ENCODE measurements at regions not wholly inside any gene's neighbourhood (a gene's known extent, or its start where the extent isn't known, plus 50 kb on each side); places are given as distances from the start of the nearest gene placed in this dataset.
A peak's percentile ranks its signal among the peaks of the same experiment; 100 is the strongest.

DNA sequence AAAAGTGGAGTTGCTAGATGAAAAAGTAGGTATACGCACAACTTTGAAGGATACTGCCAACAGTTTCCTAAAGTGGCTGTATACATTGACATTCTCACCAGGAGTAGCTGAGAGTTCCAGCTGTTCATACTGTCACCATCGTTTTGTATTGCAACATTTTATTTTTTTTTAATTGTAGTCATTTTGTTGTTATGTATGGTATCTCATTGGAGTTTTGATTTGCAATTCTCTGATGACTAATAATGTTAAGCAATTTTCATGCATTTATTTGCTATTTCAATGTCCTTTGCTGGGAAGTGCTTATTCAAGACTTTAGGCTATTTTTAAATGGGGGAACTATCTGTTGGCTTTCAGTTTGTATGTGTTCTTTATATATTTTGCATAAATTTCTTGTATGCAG is 185.1 kb upstream of the TGFBR2 start:
- peak; percentile 9 for DNase-seq
- in situ Hi-C loops (cut with HindIII; ENCODE audit: low pct_ligation_motif_present, low sequenced_read_pairs): no loop called here
- TF ChIP-seq, protein P1, sequence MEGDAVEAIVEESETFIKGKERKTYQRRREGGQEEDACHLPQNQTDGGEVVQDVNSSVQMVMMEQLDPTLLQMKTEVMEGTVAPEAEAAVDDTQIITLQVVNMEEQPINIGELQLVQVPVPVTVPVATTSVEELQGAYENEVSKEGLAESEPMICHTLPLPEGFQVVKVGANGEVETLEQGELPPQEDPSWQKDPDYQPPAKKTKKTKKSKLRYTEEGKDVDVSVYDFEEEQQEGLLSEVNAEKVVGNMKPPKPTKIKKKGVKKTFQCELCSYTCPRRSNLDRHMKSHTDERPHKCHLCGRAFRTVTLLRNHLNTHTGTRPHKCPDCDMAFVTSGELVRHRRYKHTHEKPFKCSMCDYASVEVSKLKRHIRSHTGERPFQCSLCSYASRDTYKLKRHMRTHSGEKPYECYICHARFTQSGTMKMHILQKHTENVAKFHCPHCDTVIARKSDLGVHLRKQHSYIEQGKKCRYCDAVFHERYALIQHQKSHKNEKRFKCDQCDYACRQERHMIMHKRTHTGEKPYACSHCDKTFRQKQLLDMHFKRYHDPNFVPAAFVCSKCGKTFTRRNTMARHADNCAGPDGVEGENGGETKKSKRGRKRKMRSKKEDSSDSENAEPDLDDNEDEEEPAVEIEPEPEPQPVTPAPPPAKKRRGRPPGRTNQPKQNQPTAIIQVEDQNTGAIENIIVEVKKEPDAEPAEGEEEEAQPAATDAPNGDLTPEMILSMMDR (IDR thresholded peaks at IDR 0.05; ENCODE audit: low read depth, low read length, missing control alignments): no peak

DNA sequence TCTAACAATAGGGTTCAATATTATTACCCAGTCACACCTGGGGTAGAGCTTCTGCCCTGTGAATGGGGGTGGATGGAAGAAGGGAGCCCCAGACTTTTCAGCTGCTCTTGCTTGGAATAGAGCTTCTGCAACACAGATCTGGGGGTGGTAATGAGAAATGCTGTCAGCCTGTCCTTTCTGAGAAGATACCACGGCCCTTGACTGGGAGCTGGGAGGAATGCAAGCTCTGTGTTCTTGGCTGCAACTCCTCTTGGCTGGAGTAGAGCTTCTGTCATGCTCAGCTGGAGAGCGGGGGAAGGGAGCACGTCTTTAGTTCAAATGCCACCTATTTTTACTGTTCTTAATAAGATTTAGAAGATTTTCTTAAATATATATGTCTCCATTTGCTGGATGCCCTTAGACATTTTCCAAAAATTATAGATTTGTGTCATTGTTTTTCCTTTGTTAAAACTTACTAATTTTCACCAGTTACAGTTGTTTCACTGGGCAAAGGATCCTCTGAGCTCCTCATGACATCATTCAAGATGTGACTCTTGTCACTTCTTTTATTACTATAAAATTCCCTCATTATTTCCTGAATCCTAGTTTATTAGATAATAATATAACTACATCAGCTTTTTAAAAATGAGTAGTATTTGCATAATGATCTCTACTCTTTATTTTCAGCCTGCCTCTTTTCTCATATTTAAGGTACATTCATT is 180.0 kb upstream of the TGFBR2 start:
- in situ Hi-C loops (cut with HindIII; ENCODE audit: low pct_ligation_motif_present, low sequenced_read_pairs): no loop called here
- Histone ChIP-seq H3K4me3 (ENCODE audit: low read depth, low read length) (no peak overlapping the region), H3K36me3 (replicated peaks) (no peaks in the 10 kb centered on the region), H3K27ac (no peak overlapping the region), H3K27me3 (replicated peaks) (no peaks in the 10 kb centered on the region)
- TF ChIP-seq, protein P1 (IDR thresholded peaks at IDR 0.05; ENCODE audit: low read depth, low read length, missing control alignments): no peak
- DNase-seq: peak; percentile 71

More for the DNA sequence above, 185.1 kb upstream of the TGFBR2 start:
- Histone ChIP-seq H3K27ac (no peak overlapping the region), H3K36me3 (replicated peaks) (no peaks in the 10 kb centered on the region), H3K27me3 (replicated peaks) (no peaks in the 10 kb centered on the region), H3K4me3 (ENCODE audit: low read depth, low read length) (no peak overlapping the region)

DNA sequence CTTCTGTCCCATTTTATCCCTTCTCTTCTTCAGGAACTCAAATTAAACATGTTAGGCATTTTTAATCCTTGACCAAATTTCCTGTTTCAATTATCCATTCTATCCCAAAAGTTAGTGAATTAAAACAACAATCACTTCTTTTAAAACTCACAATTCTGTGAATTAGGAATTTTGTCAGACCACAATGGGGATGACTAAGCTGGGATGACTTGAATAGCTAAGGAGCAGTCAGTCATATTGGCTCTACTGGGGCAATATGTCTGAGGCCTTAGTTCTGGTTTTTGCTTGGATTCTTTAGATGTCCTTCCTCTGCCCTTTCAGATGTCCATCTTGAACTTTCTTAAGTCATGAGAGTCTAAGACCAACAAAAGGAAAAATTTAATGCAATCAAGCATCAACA is 178.2 kb upstream of the TGFBR2 start:
- peak; percentile 48 for DNase-seq
- H3K27ac ChIP-seq: peak overlapping the region; percentile 58
- H3K4me3 ChIP-seq (ENCODE audit: low read depth, low read length): no peak overlapping the region
- TF ChIP-seq, protein P1 (IDR thresholded peaks at IDR 0.05; ENCODE audit: low read depth, low read length, missing control alignments): no peak
- H3K27me3 ChIP-seq (replicated peaks): no peaks in the 10 kb centered on the region
- in situ Hi-C loops (cut with HindIII; ENCODE audit: low pct_ligation_motif_present, low sequenced_read_pairs): no loop called here
- no peaks in the 10 kb centered on the region for H3K36me3 ChIP-seq (replicated peaks)

DNA sequence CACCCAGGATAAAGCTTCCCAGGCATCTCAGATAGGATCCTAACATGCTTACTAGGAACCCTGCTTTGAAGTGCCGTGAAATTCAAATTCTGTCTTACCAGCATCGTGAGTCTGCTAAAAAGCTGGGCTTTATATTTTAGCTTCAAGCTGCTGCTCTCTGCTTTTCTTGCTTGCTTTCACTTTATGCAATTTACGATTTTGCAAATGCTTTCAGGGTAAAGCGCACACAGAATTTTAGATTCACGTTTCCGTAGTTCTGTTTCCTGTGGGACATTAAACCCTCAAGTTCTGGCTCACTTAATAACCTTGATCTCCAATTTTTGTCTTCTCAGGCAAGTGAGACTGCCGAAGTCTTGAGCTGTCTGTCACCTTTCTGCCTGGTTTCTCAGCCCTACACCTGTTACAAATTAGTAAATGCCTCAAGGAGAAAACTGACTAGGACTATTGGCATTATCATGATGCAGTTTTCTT is 170.5 kb upstream of the TGFBR2 start:
- TF ChIP-seq, protein P1 (IDR thresholded peaks at IDR 0.05; ENCODE audit: low read depth, low read length, missing control alignments): no peak
- Histone ChIP-seq H3K27ac (no peak overlapping the region), H3K27me3 (replicated peaks) (no peaks in the 10 kb centered on the region), H3K4me3 (ENCODE audit: low read depth, low read length) (no peak overlapping the region), H3K36me3 (replicated peaks) (no peaks in the 10 kb centered on the region)
- in situ Hi-C loops (cut with HindIII; ENCODE audit: low pct_ligation_motif_present, low sequenced_read_pairs): no loop called here
- DNase-seq: no peak

DNA sequence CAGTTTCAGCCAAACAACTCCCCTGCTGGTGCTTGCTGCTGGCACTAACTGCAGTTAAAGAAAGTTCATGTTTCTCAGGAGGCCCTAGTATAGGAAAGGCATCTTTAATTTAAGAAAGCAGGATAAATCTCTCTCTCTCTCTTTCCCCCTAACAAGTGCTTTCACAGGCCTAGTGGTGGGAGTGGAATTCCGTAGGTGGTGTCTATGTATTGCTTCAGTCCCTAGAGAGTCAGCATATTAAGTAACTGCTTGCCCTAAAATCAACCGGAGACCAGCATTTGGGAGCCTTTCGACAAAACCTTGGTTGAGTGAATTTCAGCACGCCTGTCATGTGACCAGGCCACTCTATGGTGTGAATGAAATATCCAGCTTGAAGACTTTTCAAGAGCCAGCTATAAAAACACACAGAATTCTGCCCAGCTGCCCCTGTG is 169.2 kb upstream of the TGFBR2 start:
- in situ Hi-C loops (cut with HindIII; ENCODE audit: low pct_ligation_motif_present, low sequenced_read_pairs): no loop called here
- no peak overlapping the region for H3K4me3 ChIP-seq (ENCODE audit: low read depth, low read length)
- H3K27me3 ChIP-seq (replicated peaks): no peaks in the 10 kb centered on the region
- TF ChIP-seq, protein P1 (IDR thresholded peaks at IDR 0.05; ENCODE audit: low read depth, low read length, missing control alignments): no peak
- no peak overlapping the region for H3K27ac ChIP-seq
- DNase-seq: peak; percentile 47
- H3K36me3 ChIP-seq (replicated peaks): no peaks in the 10 kb centered on the region

DNA sequence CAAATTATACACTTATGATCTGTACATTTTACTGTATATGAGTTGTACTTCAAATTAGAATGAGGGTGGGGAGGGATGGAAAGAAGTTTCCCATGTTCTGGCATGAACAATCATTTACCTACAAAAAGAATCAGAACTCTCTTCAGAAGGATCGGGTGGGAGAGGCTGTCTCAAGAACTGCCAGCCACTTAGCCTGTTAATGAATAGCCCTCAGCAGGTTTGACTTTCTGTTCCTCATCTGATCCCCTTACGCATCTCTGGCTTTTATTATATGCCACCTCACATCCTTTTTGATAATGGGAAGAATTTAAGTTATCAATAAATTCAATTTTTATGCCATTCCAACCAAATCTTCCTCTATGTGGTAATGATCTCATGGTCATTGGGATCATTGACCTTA is 168.3 kb upstream of the TGFBR2 start:
- H3K27ac ChIP-seq: no peak overlapping the region

More for the DNA sequence above, 168.3 kb upstream of the TGFBR2 start:
- TF ChIP-seq, protein P1 (IDR thresholded peaks at IDR 0.05; ENCODE audit: low read depth, low read length, missing control alignments): no peak
- H3K36me3 ChIP-seq (replicated peaks): no peaks in the 10 kb centered on the region
- in situ Hi-C loops (cut with HindIII; ENCODE audit: low pct_ligation_motif_present, low sequenced_read_pairs): no loop called here
- H3K4me3 ChIP-seq (ENCODE audit: low read depth, low read length): no peak overlapping the region
- H3K27me3 ChIP-seq (replicated peaks): no peaks in the 10 kb centered on the region
- DNase-seq: no peak
